OCI-LY7 (cell line): ENCODE measurements at regions not wholly inside any gene's neighbourhood (a gene's known extent, or its start where the extent isn't known, plus 50 kb on each side); places are given as distances from the start of the nearest gene placed in this dataset.

Experiments
- EZH2phosphoT487 ChIP-seq: fragments of 200-600 bp; sonication (generic); IDR thresholded peaks from 2 replicates; pipeline ENCODE4 v1.6.1; 2018; ENCODE audit warnings: low read depth, borderline replicate concordance, mild to moderate bottlenecking, mixed run types, antibody characterized with exemption, low read length, moderate library complexity, mixed read lengths
- TF ChIP-seq, protein P1 (sequence below): fragments of 200-600 bp; sonication (generic); conservative IDR thresholded peaks from 2 replicates; pipeline ENCODE4 v1.5.1; 2014; ENCODE audit warnings: mild to moderate bottlenecking, antibody characterized with exemption, low read length, moderate library complexity, mixed read lengths

DNA sequence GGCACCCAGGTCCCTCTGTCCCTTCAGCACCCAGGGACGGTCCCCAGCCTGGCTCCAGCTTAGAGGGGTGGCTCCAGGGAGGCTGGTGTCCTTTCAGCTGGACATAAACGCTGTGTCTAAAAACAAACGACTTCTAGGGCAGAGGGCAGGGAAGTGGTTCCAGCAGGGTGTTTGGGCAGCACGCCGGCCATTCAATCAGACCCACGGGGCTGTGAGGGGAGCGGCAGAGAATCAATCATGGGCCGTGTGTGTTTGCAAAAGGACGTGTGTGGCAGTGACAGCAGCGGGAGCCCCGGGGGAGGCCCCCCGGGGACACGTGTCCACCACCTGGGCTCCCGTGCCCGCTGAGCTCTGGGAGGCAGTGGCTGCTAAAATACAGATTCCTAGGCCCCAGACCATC, 127.7 kb downstream of the MN1 start:
- TF ChIP-seq, protein P1, sequence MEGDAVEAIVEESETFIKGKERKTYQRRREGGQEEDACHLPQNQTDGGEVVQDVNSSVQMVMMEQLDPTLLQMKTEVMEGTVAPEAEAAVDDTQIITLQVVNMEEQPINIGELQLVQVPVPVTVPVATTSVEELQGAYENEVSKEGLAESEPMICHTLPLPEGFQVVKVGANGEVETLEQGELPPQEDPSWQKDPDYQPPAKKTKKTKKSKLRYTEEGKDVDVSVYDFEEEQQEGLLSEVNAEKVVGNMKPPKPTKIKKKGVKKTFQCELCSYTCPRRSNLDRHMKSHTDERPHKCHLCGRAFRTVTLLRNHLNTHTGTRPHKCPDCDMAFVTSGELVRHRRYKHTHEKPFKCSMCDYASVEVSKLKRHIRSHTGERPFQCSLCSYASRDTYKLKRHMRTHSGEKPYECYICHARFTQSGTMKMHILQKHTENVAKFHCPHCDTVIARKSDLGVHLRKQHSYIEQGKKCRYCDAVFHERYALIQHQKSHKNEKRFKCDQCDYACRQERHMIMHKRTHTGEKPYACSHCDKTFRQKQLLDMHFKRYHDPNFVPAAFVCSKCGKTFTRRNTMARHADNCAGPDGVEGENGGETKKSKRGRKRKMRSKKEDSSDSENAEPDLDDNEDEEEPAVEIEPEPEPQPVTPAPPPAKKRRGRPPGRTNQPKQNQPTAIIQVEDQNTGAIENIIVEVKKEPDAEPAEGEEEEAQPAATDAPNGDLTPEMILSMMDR = no peak
- no peak for TF ChIP-seq EZH2phosphoT487
